NT2/D1 (cell line): ENCODE measurements at regions not wholly inside any gene's neighbourhood (a gene's known extent, or its start where the extent isn't known, plus 50 kb on each side); places are given as distances from the start of the nearest gene placed in this dataset.
A peak's percentile ranks its signal among the peaks of the same experiment; 100 is the strongest.

Experiments
- DNase-seq: peaks from one replicate; pipeline ENCODE4 v3.0.0-alpha.2; 2011; ENCODE audit warnings: low read depth, low spot score
- H3K27me3 ChIP-seq: 2 replicates; pipeline ENCODE4 v1.6.0; 2011; ENCODE audit warnings: mild to moderate bottlenecking; ENCODE audit not compliant: insufficient read length, insufficient read depth
- H3K36me3 ChIP-seq: 2 replicates; pipeline ENCODE4 v1.6.1; 2011; ENCODE audit warnings: mild to moderate bottlenecking, low read length, mixed read lengths; ENCODE audit not compliant: insufficient read depth, insufficient read length
- H3K4me1 ChIP-seq: 2 replicates; pipeline ENCODE4 v1.5.1; 2011; ENCODE audit not compliant: insufficient read depth, insufficient read length
- H3K4me3 ChIP-seq: 2 replicates; pipeline ENCODE4 v1.5.1; 2011; ENCODE audit warnings: low read depth; ENCODE audit not compliant: insufficient read length
- H3K9ac ChIP-seq: 2 replicates; pipeline ENCODE4 v1.6.0; 2011; ENCODE audit warnings: low read depth; ENCODE audit not compliant: insufficient read length
- H3K9me3 ChIP-seq: 2 replicates; pipeline ENCODE4 v1.5.1; 2011; ENCODE audit warnings: mild to moderate bottlenecking, low read length; ENCODE audit not compliant: insufficient read depth
- SUZ12 ChIP-seq: IDR thresholded peaks from 2 replicates; pipeline ENCODE4 v1.6.1; 2011; ENCODE audit not compliant: insufficient read length, insufficient read depth; ENCODE audit errors: extremely low read depth
- YY1 ChIP-seq: IDR thresholded peaks from 2 replicates; pipeline ENCODE4 v1.6.1; 2011; ENCODE audit not compliant: insufficient read length, insufficient read depth
- ZNF274 ChIP-seq: IDR thresholded peaks from 2 replicates; pipeline ENCODE4 v1.6.1; 2011; ENCODE audit warnings: mild to moderate bottlenecking, low read depth, low read length

DNA sequence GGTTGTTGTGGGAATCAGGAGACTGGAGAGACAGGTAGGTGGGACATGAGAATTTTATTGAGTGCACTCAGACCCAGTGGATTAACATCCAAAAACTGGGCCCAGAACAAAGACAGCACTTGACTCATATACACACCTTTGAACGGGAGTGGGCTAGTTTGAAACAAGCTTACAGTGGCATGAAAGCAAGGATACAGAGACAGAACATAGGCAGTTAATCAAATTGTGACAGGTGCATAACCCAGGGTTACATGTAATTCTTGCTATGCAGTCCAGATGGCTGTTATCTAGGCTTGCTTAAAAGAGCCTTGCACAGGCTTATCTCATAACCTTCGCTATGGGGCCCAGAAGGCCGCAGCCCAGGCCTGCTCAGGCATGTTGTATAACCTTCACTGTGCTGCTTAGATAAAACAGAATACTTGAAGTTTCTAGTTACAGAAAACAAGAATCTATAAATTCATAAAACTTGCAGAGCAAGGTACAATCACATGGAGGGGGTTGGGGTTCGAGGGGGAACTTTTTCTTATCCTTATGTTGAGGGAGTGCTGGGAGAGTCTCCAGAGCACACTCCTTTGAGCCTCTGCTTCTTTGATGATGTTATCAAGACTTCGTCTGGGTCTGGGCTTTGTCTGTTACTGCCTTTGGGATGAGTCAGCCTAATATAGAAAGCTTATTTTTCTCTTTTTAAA is 81.7 kb downstream of the TNFAIP2 start:
- DNase-seq, result no peak
- Histone ChIP-seq H3K9me3 (peaks cover 37% of the 10 kb centered on the region), H3K27me3 (peaks cover 13% of the 10 kb centered on the region), H3K4me3 (no peak overlapping the region), H3K9ac (no peak overlapping the region), H3K4me1 (peaks cover 3% of the 10 kb centered on the region), H3K36me3 (no peaks in the 10 kb centered on the region)
- no peak for TF ChIP-seq ZNF274
- no peak for TF ChIP-seq YY1
- no peak for TF ChIP-seq SUZ12

DNA sequence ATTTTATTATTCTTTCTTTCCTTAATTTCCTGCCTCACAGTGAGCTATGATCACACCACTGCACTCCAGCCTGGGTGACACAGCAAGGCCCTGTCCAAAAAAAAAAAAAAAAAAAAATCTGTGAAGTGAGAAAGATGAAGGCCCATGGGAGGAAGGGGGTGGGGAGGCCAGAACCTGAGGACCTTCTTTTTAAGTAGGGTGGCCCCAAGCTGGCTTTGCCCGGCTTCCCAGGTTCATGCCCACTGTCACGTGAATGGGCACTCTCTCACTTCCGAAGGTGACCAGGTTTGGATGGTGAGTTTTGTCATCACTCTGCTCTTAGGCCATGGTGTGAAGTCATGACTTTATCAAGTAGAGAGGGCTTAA is 82.3 kb downstream of the TNFAIP2 start:
- Histone ChIP-seq H3K9ac (no peak overlapping the region), H3K4me3 (no peak overlapping the region), H3K9me3 (peaks cover 37% of the 10 kb centered on the region), H3K4me1 (peaks cover 3% of the 10 kb centered on the region), H3K27me3 (peaks cover 13% of the 10 kb centered on the region), H3K36me3 (no peaks in the 10 kb centered on the region)
- no peak for TF ChIP-seq ZNF274
- no peak for TF ChIP-seq SUZ12
- TF ChIP-seq YY1, result no peak
- DNase-seq, result no peak

DNA sequence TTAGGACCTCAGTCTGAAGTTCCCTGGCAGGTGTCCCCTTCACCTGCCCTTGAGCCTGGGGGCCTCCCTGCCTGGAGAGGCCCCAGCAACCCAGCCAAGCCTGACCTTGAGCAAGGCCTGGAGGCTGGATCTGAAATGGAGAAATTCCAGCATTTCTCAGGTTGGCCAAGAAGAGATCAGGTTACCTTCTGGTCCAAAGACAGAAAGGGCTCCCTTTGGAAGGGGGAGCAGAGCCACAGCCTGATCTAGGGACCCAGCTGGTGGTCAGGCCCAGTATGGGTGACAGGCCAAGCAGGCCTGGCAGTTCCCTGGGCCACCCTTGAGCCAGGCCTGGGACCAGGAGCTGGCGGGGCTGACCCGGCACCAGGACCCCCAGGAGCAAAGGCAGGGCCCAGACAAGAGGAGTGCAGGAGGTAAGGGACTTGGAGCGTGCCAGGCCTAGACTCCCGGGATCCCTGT is 82.8 kb downstream of the TNFAIP2 start:
- peaks cover 32% of the 10 kb centered on the region for H3K9me3 ChIP-seq
- H3K36me3 ChIP-seq, result no peaks in the 10 kb centered on the region
- peaks cover 13% of the 10 kb centered on the region for H3K27me3 ChIP-seq
- H3K4me1 ChIP-seq, result peaks cover 3% of the 10 kb centered on the region
- DNase-seq, result no peak
- no peak overlapping the region for H3K4me3 ChIP-seq
- H3K9ac ChIP-seq, result peak overlapping the region; percentile 26
- TF ChIP-seq SUZ12, result no peak
- TF ChIP-seq YY1, result no peak
- TF ChIP-seq ZNF274, result no peak

DNA sequence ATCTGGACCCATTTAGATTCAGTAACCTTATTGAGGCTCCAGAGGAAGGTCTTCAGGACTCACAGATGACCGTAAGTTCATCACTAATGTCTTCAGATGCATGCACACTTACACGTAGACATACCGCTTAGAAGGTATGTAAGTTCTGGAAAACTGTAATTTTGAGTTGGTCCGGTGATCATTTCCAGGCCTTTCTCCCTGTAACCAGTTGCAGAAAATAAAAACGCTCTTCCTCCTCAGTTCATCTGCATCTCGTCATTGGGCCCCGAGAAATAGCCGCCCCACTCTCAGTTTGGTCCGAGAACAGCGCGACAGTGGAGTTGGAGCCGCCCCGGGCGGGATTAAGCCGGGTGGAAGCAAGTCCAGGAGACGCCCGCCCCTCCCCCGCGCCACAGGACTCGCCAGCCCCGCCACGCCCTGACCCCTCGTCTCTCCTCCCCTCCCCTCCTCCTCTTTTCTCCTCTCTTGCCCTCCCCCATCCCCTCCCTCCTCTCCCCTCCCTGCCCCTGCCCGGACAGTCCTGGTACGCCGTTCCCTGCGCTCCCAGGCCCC is 83.7 kb downstream of the TNFAIP2 start:
- Histone ChIP-seq H3K36me3 (no peaks in the 10 kb centered on the region), H3K9me3 (peaks cover 27% of the 10 kb centered on the region), H3K4me1 (peaks cover 3% of the 10 kb centered on the region), H3K27me3 (peaks cover 13% of the 10 kb centered on the region), H3K4me3 (peak overlapping the region; percentile 74), H3K9ac (peak overlapping the region; percentile 85)
- TF ChIP-seq YY1 (no peak), ZNF274 (no peak), SUZ12 (no peak)
- DNase-seq, result no peak

- H3K36me3 ChIP-seq, result no peaks in the 10 kb centered on the region
- peak overlapping the region; percentile 85 for H3K9ac ChIP-seq
- no peak for DNase-seq
- peaks cover 3% of the 10 kb centered on the region for H3K4me1 ChIP-seq
- peaks cover 13% of the 10 kb centered on the region for H3K27me3 ChIP-seq
- TF ChIP-seq ZNF274 (no peak), YY1 (no peak), SUZ12 (no peak)
- H3K4me3 ChIP-seq, result peak overlapping the region; percentile 74
- peaks cover 27% of the 10 kb centered on the region for H3K9me3 ChIP-seq
Measured at GRCh38 chr14:103207388-103208072, 84.3 kb downstream of the TNFAIP2 start.

GRCh38 chr14:103209054-103209453 is 85.8 kb downstream of the TNFAIP2 start:
- no peaks in the 10 kb centered on the region for H3K36me3 ChIP-seq
- peaks cover 13% of the 10 kb centered on the region for H3K27me3 ChIP-seq
- no peak overlapping the region for H3K4me3 ChIP-seq
- TF ChIP-seq YY1 (no peak), ZNF274 (no peak), SUZ12 (no peak)
- H3K4me1 ChIP-seq, result peaks cover 3% of the 10 kb centered on the region
- peaks cover 22% of the 10 kb centered on the region for H3K9me3 ChIP-seq
- H3K9ac ChIP-seq, result no peak overlapping the region
- no peak for DNase-seq

DNA sequence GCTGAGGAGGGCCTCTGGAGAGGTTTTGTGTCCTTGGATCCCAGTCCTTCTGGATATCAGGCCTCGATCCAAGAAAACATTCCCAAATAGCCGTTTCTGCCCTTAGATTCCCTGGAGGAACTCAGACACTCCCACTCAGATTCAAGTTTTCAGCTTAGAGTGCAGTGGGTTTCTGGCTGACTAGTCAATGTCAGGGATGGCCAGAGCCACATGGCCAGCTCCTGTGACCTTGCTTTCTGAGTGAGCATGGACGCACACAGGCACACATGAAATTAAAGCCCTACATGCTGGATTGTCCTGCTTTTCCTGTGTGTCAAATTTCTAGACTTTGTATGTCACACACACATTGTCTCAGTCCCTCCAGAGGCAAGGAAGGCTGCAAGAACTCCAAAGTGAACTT is 86.2 kb downstream of the TNFAIP2 start:
- no peak for DNase-seq

More for the DNA sequence above, 86.2 kb downstream of the TNFAIP2 start:
- Histone ChIP-seq H3K27me3 (peaks cover 13% of the 10 kb centered on the region), H3K4me1 (peaks cover 3% of the 10 kb centered on the region), H3K9me3 (peaks cover 17% of the 10 kb centered on the region), H3K9ac (no peak overlapping the region), H3K4me3 (no peak overlapping the region), H3K36me3 (peaks cover 2% of the 10 kb centered on the region)
- TF ChIP-seq YY1 (no peak), ZNF274 (no peak), SUZ12 (no peak)
